ENCODE measurements at regions not wholly inside any gene's neighbourhood (a gene's known extent, or its start where the extent isn't known, plus 50 kb on each side); places are given as distances from the start of the nearest gene placed in this dataset.
A peak's percentile ranks its signal among the peaks of the same experiment; 100 is the strongest.

DNA sequence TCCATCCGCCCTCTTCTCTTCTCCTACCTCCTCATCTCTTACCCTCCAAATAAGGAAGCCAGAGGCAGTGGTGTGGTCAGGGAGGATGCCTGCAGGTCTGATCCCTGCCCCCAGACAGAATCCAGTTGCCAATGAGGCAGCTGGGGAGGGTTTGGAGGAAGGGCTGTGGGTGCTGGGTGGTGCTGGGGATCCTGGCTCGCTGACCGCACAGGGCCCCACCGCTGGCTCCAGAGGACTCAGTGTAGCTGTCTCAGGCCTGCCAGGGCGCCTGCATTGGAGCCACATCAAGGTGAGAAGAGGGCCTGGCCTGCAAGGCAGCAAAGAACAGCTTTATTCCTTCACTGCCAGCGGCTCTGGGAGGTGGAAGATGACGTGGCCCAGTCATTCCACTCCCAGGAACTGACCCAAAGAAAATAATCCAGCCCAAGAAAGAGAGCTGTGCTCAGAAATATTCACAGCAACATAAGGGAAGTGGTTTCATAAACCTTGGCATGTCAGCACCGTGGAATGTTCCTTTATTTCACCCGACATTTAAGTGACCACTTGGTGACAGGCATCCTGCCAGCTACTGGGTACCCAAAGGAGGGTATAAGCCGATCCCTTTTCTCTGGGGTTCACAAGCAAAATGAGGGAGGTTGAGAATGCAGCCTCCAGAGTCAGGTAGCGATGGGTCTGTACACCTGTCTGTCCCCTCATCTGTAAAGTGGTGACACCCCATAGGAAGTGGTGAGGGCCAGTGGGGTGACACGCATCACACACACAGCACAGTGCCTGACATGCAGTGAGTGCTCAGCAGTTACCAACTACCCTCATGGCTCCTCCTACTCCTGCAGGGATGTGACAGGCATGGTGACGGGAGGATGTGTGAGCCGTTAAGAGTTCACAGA, 125.1 kb downstream of the SNX5 start:
- peak overlapping the region; percentile 64 to 83 for H3K27ac ChIP-seq
- peak; percentile 98 for ATAC-seq (ENCODE audit: insufficient number of reproducible peaks, low FRiP score, low read depth)
- peak overlapping the region; percentile 30 for H3K4me3 ChIP-seq
- peaks cover 20 to 32% of the 10 kb centered on the region in 2 donors for H3K4me1 ChIP-seq (ENCODE audit: control insufficient read depth in 1 of 2, low read depth in 2 of 2)
- DNase-seq (ENCODE audit: low spot score), result peak; percentile 47
- no peaks in the 10 kb centered on the region for H3K9me3 ChIP-seq
- H3K27me3 ChIP-seq (replicated peaks; ENCODE audit: insufficient read depth), result no peaks in the 10 kb centered on the region
- no peaks in the 10 kb centered on the region for H3K36me3 ChIP-seq
- TF ChIP-seq, protein P1, sequence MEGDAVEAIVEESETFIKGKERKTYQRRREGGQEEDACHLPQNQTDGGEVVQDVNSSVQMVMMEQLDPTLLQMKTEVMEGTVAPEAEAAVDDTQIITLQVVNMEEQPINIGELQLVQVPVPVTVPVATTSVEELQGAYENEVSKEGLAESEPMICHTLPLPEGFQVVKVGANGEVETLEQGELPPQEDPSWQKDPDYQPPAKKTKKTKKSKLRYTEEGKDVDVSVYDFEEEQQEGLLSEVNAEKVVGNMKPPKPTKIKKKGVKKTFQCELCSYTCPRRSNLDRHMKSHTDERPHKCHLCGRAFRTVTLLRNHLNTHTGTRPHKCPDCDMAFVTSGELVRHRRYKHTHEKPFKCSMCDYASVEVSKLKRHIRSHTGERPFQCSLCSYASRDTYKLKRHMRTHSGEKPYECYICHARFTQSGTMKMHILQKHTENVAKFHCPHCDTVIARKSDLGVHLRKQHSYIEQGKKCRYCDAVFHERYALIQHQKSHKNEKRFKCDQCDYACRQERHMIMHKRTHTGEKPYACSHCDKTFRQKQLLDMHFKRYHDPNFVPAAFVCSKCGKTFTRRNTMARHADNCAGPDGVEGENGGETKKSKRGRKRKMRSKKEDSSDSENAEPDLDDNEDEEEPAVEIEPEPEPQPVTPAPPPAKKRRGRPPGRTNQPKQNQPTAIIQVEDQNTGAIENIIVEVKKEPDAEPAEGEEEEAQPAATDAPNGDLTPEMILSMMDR (IDR thresholded peaks at IDR 0.05), result no peak

DNA sequence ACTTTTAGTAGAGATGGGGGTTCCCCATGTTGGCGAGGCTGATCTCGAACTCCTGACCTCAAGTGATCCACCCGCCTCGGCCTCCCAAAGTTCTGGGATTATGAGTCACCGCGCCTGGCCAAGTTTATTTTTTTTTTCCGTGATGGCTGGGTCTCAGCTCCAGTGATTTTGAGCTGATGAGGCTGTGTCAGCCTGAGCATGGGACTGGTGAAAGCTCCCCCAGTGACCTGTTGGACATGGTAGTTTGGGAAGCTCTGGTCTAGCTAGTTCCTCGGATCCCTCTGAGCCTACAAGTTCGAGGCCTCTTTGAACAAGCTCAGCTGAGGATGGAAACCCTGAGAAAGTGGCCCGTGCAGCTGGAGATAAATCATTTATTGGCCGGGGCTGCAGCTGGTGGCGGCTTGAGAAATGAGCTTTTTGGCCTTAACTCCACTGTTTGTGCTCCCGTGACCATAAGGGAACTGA, 126.8 kb downstream of the SNX5 start:
- H3K9me3 ChIP-seq, result no peaks in the 10 kb centered on the region
- no peaks in the 10 kb centered on the region for H3K27me3 ChIP-seq (replicated peaks; ENCODE audit: insufficient read depth)
- peak overlapping the region; percentile 64 to 83 for H3K27ac ChIP-seq
- H3K4me3 ChIP-seq, result no peak overlapping the region
- H3K36me3 ChIP-seq, result no peaks in the 10 kb centered on the region
- DNase-seq (ENCODE audit: low spot score) (no peak), ATAC-seq (ENCODE audit: insufficient number of reproducible peaks, low FRiP score, low read depth) (no peak)
- H3K4me1 ChIP-seq (ENCODE audit: control insufficient read depth in 1 of 2, low read depth in 2 of 2), result peaks cover 22 to 39% of the 10 kb centered on the region in 2 donors
- TF ChIP-seq, protein P1 (IDR thresholded peaks at IDR 0.05), result no peak

DNA sequence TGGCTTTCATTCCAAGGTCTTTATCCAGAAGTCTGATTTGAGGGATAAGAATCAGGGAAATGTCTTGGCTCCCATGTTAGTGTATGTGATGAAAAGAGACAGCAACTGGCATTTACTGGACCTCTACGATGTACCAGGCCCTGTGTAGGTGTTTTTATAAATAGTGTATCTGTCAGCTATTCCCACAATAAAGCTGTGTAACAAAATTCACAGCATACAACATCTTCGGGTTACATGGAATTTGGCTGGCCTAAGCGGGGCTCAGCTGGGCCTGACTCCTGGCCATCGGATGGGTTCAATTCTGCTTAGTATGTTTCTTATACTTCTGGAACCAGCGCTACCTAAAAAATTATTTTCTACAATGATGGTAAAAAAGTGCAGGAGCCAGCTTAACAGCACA, 128.2 kb downstream of the SNX5 start:
- no peaks in the 10 kb centered on the region for H3K9me3 ChIP-seq
- H3K36me3 ChIP-seq, result no peaks in the 10 kb centered on the region
- H3K27me3 ChIP-seq (replicated peaks; ENCODE audit: insufficient read depth), result no peaks in the 10 kb centered on the region
- no peak overlapping the region for H3K27ac ChIP-seq
- H3K4me1 ChIP-seq (ENCODE audit: control insufficient read depth in 1 of 2, low read depth in 2 of 2), result peaks cover 29 to 52% of the 10 kb centered on the region in 2 donors
- TF ChIP-seq, protein P1 (IDR thresholded peaks at IDR 0.05), result no peak
- H3K4me3 ChIP-seq, result no peak overlapping the region
- DNase-seq (ENCODE audit: low spot score) (no peak), ATAC-seq (ENCODE audit: insufficient number of reproducible peaks, low FRiP score, low read depth) (no peak)

DNA sequence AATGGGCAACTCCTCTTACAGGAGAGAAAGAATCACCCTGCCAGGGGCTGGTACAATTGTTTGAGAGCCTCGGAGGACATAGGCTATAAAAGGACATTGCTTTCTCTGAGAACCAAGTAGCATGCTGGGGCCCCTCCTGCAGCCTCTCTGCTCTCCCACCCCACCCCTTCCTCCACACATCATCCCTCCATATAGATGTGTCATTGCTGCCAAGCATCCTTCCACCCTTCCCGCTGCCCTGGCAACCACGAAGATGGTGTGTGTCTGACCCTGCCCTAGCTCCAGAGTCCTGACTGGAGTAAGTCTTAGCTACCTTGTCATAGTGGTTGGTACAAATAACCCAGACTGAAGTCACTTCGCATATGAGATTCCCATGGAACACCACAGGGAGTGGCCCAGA, 129.7 kb downstream of the SNX5 start:
- TF ChIP-seq, protein P1 (IDR thresholded peaks at IDR 0.05), result no peak
- H3K4me1 ChIP-seq (ENCODE audit: control insufficient read depth in 1 of 2, low read depth in 2 of 2), result peaks cover 36 to 58% of the 10 kb centered on the region in 2 donors
- no peak overlapping the region for H3K27ac ChIP-seq
- no peaks in the 10 kb centered on the region for H3K36me3 ChIP-seq
- no peak for ATAC-seq (ENCODE audit: insufficient number of reproducible peaks, low FRiP score, low read depth)
- DNase-seq (ENCODE audit: low spot score), result no peak
- H3K4me3 ChIP-seq, result no peak overlapping the region
- H3K9me3 ChIP-seq, result no peaks in the 10 kb centered on the region
- H3K27me3 ChIP-seq (replicated peaks; ENCODE audit: insufficient read depth), result no peaks in the 10 kb centered on the region

DNA sequence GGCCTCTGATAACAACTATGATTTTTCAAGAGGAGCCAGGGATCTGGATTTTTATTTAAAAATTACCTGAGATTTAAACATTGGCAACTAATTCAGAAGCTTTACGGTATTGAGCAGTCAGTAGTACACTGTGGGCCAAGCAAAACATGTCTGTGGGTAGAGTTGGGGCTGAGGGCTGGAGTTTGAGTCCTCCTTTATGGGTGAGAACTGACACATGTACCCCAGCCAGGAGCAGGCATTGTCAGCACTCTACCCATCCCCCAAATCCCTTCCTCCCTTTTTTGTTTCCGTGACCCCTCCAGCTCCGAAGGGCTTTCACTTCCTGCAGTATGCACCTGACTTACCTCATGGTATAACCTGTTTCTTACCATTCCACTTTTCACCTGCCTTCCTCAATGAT, 131.4 kb downstream of the SNX5 start:
- H3K27me3 ChIP-seq (replicated peaks; ENCODE audit: insufficient read depth), result no peaks in the 10 kb centered on the region
- H3K9me3 ChIP-seq, result no peaks in the 10 kb centered on the region
- H3K4me3 ChIP-seq, result no peak overlapping the region
- DNase-seq (ENCODE audit: low spot score) (no peak), ATAC-seq (ENCODE audit: insufficient number of reproducible peaks, low FRiP score, low read depth) (no peak)
- no peaks in the 10 kb centered on the region for H3K36me3 ChIP-seq
- H3K4me1 ChIP-seq (ENCODE audit: control insufficient read depth in 1 of 2, low read depth in 2 of 2), result peaks cover 19 to 41% of the 10 kb centered on the region in 2 donors
- H3K27ac ChIP-seq, result peak overlapping the region; percentile 72 to 79
- TF ChIP-seq, protein P1 (IDR thresholded peaks at IDR 0.05), result no peak
